ENCODE measurements at regions not wholly inside any gene's neighbourhood (a gene's known extent, or its start where the extent isn't known, plus 50 kb on each side); places are given as distances from the start of the nearest gene placed in this dataset.

DNA sequence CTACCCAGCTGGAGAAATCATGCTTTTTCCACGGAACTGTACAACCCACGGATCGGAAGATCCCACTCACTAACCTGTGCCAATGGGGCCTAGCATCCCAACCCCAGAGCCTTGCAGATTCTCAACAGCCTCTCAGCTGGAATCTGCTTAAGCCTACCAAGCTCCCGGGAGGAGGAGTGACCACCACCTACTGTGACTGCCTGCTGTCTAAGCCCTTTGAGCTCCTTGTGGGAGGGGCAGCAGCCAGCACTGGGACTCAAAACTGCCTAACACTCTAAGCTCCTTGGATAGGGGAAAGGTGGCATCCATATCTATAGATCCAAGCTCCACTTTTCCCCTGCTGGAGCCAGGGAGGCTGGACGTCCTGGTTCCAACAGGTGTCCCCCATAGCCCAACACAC is 254.4 kb upstream of the CNTNAP2 start:
- H3K4me3 ChIP-seq (ENCODE audit: low read depth in 1 of 2, low read length in 1 of 2): no peak overlapping the region
- H3K27me3 ChIP-seq: no peaks in the 10 kb centered on the region
- no peaks in the 10 kb centered on the region for H3K36me3 ChIP-seq
- no peaks in the 10 kb centered on the region for H3K9me3 ChIP-seq
- TF ChIP-seq, protein P1, sequence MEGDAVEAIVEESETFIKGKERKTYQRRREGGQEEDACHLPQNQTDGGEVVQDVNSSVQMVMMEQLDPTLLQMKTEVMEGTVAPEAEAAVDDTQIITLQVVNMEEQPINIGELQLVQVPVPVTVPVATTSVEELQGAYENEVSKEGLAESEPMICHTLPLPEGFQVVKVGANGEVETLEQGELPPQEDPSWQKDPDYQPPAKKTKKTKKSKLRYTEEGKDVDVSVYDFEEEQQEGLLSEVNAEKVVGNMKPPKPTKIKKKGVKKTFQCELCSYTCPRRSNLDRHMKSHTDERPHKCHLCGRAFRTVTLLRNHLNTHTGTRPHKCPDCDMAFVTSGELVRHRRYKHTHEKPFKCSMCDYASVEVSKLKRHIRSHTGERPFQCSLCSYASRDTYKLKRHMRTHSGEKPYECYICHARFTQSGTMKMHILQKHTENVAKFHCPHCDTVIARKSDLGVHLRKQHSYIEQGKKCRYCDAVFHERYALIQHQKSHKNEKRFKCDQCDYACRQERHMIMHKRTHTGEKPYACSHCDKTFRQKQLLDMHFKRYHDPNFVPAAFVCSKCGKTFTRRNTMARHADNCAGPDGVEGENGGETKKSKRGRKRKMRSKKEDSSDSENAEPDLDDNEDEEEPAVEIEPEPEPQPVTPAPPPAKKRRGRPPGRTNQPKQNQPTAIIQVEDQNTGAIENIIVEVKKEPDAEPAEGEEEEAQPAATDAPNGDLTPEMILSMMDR (IDR thresholded peaks at IDR 0.05): no peak
- no peak overlapping the region for H3K27ac ChIP-seq
- H3K4me1 ChIP-seq (ENCODE audit: control insufficient read depth in 1 of 2, insufficient read depth in 1 of 2, low read depth in 1 of 2, low read length in 1 of 2): no peaks in the 10 kb centered on the region

DNA sequence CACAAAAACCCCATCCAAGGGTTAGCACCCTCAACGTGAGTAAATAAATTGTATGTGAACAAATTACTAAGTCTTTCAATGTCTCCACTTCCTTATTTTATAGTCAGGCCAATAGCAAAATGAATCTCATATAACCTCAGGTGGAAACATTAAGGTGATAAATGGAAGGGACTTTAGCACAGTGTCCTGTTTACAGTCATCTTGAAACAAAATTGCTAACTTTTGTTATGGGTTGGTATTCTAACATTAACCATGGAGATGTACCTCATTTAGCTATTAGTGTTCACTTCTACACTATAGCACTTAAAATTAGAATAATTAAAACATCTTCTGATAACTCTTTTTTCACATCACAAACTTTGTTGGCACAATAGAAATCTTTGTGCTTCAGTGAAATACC is 255.8 kb upstream of the CNTNAP2 start:
- Histone ChIP-seq H3K9me3 (no peaks in the 10 kb centered on the region), H3K4me1 (ENCODE audit: control insufficient read depth in 1 of 2, insufficient read depth in 1 of 2, low read depth in 1 of 2, low read length in 1 of 2) (no peaks in the 10 kb centered on the region), H3K4me3 (ENCODE audit: low read depth in 1 of 2, low read length in 1 of 2) (no peak overlapping the region), H3K27ac (no peak overlapping the region), H3K27me3 (no peaks in the 10 kb centered on the region), H3K36me3 (no peaks in the 10 kb centered on the region)
- TF ChIP-seq, protein P1 (IDR thresholded peaks at IDR 0.05): no peak

GRCh38 chr7:145850636-145851035 is 266.0 kb upstream of the CNTNAP2 start:
- Histone ChIP-seq H3K36me3 (no peaks in the 10 kb centered on the region), H3K4me3 (ENCODE audit: low read depth in 1 of 2, low read length in 1 of 2) (no peak overlapping the region), H3K27ac (no peak overlapping the region), H3K27me3 (no peaks in the 10 kb centered on the region), H3K9me3 (no peaks in the 10 kb centered on the region), H3K4me1 (ENCODE audit: control insufficient read depth in 1 of 2, insufficient read depth in 1 of 2, low read depth in 1 of 2, low read length in 1 of 2) (no peaks in the 10 kb centered on the region)
- TF ChIP-seq, protein P1 (IDR thresholded peaks at IDR 0.05): no peak

- Histone ChIP-seq H3K27me3 (no peaks in the 10 kb centered on the region), H3K9me3 (no peaks in the 10 kb centered on the region), H3K36me3 (no peaks in the 10 kb centered on the region), H3K4me1 (ENCODE audit: control insufficient read depth in 1 of 2, insufficient read depth in 1 of 2, low read depth in 1 of 2, low read length in 1 of 2) (no peaks in the 10 kb centered on the region), H3K4me3 (ENCODE audit: low read depth in 1 of 2, low read length in 1 of 2) (no peak overlapping the region), H3K27ac (no peak overlapping the region)
- TF ChIP-seq, protein P1 (IDR thresholded peaks at IDR 0.05): no peak
Observed at GRCh38 chr7:145848691-145849090, 267.9 kb upstream of the CNTNAP2 start.

- Histone ChIP-seq H3K27me3 (no peaks in the 10 kb centered on the region), H3K27ac (no peak overlapping the region), H3K4me3 (ENCODE audit: low read depth in 1 of 2, low read length in 1 of 2) (no peak overlapping the region), H3K4me1 (ENCODE audit: control insufficient read depth in 1 of 2, insufficient read depth in 1 of 2, low read depth in 1 of 2, low read length in 1 of 2) (no peaks in the 10 kb centered on the region), H3K9me3 (no peaks in the 10 kb centered on the region), H3K36me3 (no peaks in the 10 kb centered on the region)
- TF ChIP-seq, protein P1 (IDR thresholded peaks at IDR 0.05): no peak
Observed at GRCh38 chr7:145845345-145845744, 271.3 kb upstream of the CNTNAP2 start.

GRCh38 chr7:145839814-145840213 is 276.8 kb upstream of the CNTNAP2 start:
- TF ChIP-seq, protein P1 (IDR thresholded peaks at IDR 0.05): no peak
- H3K36me3 ChIP-seq: no peaks in the 10 kb centered on the region
- H3K27ac ChIP-seq: no peak overlapping the region
- no peaks in the 10 kb centered on the region for H3K27me3 ChIP-seq
- no peak overlapping the region for H3K4me3 ChIP-seq (ENCODE audit: low read depth in 1 of 2, low read length in 1 of 2)
- H3K9me3 ChIP-seq: no peaks in the 10 kb centered on the region
- H3K4me1 ChIP-seq (ENCODE audit: control insufficient read depth in 1 of 2, insufficient read depth in 1 of 2, low read depth in 1 of 2, low read length in 1 of 2): no peaks in the 10 kb centered on the region

Data from neutrophil (primary cell).